DMS 273 (cell line): ENCODE measurements at regions not wholly inside any gene's neighbourhood (a gene's known extent, or its start where the extent isn't known, plus 50 kb on each side); places are given as distances from the start of the nearest gene placed in this dataset.

ENCODE experiments used
- DNase-seq: peaks from one replicate; lab custom pipeline; 2025; ENCODE audit not compliant: unreplicated experiment; lab: John Stamatoyannopoulos, UW

GRCh38 chr5:88954511-88954910 is 71.5 kb upstream of the MEF2C start:
- no peak for DNase-seq

DNA sequence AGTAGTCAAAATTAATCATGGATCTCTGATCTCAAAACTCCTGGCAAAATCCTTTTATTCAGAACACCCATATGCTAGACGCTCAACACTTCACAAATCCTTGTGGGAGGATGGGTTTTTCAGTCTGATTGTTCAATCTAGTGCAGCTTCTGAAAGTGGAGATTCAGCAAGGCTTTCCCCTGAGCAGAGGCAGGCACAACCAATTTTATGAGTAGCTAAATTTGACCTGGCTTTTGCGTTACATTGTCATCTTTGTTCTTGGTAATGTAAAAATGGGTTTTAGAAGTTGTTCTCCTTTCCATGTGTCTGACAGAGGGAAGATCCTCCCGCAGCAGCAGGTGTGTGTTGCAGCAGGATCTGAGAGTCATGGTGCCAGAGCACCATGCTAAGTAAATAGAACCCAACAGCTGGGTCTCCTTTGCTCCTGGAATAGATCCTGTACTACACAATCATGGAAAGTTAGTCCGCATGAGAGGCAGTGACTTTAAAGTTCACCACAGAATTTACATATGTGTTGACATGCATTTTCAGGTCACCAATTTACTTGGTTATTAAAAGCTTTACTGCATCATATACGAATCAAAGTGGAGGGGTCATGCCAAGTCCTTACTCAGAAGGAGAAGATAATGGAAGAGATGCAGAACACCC is 70.1 kb upstream of the MEF2C start:
- DNase-seq: peak; percentile 16

DNA sequence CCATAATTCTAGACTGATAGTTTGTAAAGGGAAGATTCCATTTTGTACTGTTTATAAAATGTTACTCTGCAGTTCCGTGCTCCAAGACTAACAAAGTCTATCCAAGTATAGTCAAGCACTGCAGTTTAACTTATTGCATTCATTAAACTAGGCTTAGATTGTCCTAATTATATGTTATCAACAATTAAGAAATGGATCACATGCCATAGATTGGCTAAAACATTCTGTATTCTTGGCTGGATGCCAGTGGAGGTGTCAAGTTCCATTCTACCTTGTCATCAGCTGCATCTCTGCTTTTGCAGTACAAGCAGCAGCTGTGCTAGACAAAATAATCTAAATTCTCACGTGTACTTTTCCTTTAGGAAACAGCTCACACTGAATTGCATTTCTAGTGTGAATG is 69.4 kb upstream of the MEF2C start:
- peak; percentile 89 for DNase-seq

DNA sequence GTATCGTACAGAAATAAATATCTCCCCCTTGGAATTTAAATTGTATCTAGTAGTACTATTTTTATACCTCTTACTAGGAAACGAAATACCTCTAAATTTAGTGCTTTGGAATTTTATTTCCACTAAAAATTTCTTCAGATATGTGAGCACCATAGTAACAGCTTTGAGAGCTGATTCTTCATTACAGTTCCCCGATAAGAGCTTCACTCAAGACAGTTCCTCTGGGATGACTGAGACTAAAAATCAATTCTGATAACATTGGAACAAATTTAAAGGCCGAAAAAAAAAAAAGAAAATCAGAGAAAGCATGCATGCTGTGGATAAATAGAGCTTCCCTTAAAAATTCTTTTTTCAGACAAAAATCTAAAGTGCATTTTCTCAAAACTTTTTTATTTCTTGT is 68.5 kb upstream of the MEF2C start:
- DNase-seq: no peak

- DNase-seq: peak; percentile 17
Measured at GRCh38 chr5:88948746-88949600, 66.0 kb upstream of the MEF2C start.

GRCh38 chr5:88944751-88945531 is 62.0 kb upstream of the MEF2C start:
- DNase-seq: peak; percentile 24

DNA sequence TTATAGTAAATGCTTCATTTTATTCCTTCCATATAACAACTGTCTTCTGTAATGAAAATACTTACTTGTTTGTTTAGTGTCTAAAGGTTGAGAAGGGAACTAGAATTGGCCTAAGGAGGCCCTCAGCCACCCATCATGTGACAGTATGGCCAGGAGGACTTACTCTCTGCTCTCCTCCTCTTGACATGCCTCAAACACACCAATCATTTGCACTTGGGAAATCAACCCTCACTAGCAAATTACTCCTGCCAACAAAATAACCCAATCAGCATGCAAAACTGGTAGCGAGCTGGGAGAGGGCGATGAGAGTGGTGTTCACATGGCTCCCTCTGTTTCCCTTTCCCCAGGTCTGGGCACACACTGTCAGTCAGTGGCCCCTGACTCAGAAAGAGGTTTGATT is 58.6 kb upstream of the MEF2C start:
- DNase-seq: no peak

GRCh38 chr5:88940713-88941112 is 57.7 kb upstream of the MEF2C start:
- DNase-seq: no peak

- DNase-seq: no peak
Measured at GRCh38 chr5:88939300-88939699, 56.3 kb upstream of the MEF2C start.

DNA sequence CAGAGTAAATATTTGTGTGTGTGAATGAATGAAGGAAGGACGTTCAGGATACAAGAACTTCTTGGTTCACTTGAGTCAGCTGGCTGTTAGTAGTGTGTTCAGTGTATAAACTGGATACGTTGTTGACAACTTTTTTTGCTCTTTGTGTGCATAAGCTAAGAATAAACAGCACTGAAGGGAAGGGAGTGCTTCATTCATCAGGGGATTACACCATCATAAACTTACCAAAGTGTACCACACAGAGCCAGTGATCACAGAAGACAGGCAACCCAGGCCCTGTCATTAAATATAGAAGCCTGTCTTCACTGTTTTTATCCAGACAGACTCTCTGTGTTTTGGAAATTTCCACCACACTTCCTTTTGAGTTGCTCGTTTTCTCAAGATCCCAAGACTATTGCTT is 55.5 kb upstream of the MEF2C start:
- no peak for DNase-seq

DNA sequence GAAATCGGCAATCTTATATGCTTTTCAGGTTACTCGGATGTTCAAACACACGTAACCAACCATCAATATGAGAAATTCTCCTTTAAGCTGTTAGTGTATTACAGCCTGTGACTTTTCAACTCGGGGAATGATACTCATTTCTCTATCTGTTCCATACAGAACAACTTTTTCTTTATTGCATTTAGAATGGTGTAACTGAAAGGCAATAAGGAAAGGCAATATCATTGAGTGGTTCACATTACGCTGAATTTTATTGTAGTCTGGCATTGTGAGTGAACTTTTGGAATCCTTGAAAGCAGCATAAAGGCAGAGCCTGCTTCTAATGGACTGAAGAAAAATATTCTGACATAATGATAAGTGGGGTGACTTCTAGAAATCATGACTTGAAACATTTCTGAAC is 54.4 kb upstream of the MEF2C start:
- no peak for DNase-seq

- no peak for DNase-seq
Measured at GRCh38 chr5:88934439-88934838, 51.5 kb upstream of the MEF2C start.
